ACC112 (cell line): ENCODE measurements at regions not wholly inside any gene's neighbourhood (a gene's known extent, or its start where the extent isn't known, plus 50 kb on each side); places are given as distances from the start of the nearest gene placed in this dataset.
"Not testable (repeated sequence)": the region's sequence is repeated elsewhere in the genome, so short reads cannot be mapped to it uniquely, and the experiment has no call there.

Source experiments
- H2AFZ ChIP-seq: fragments of 200-600 bp; sonication (generic); one replicate; pipeline ENCODE4 v1.6.0; 2017; ENCODE audit warnings: antibody characterized with exemption, low read length; ENCODE audit not compliant: unreplicated experiment
- H3K27ac ChIP-seq: fragments of 200-600 bp; sonication (generic); 2 replicates; pipeline ENCODE4 v1.5.1; 2014; ENCODE audit warnings: low read depth, mild to moderate bottlenecking, antibody characterized with exemption, low read length, moderate library complexity
- H3K27me3 ChIP-seq: fragments of 200-600 bp; sonication (generic); 2 replicates; pipeline ENCODE4 v1.6.1; 2014; ENCODE audit warnings: mild to moderate bottlenecking, antibody characterized with exemption, low read length, moderate library complexity, mixed read lengths; ENCODE audit not compliant: insufficient read depth
- H3K36me3 ChIP-seq: fragments of 200-600 bp; sonication (generic); 2 replicates; pipeline ENCODE4 v1.6.1; 2016; ENCODE audit warnings: mild to moderate bottlenecking, antibody characterized with exemption, low read length, moderate library complexity, mixed read lengths; ENCODE audit not compliant: insufficient read depth
- H3K4me1 ChIP-seq: fragments of 200-600 bp; sonication (generic); one replicate; pipeline ENCODE4 v1.6.1; 2016; ENCODE audit warnings: low read length, mixed read lengths; ENCODE audit not compliant: insufficient read depth, unreplicated experiment, control insufficient read depth
- H3K4me3 ChIP-seq: fragments of 200-600 bp; sonication (generic); 2 replicates; pipeline ENCODE4 v1.5.1; 2014; ENCODE audit warnings: mild to moderate bottlenecking, low read depth, low read length
- H3K79me2 ChIP-seq: fragments of 200-600 bp; sonication (generic); one replicate; pipeline ENCODE4 v1.6.0; 2016; ENCODE audit warnings: low read length; ENCODE audit not compliant: control insufficient read depth, unreplicated experiment, insufficient read depth

GRCh38 chrX:139003856-139004527 is 292.5 kb upstream of the FGF13 start:
- H3K4me1 ChIP-seq, H3K27me3 ChIP-seq, H3K4me3 ChIP-seq: not testable (repeated sequence)

GRCh38 chrX:139002319-139002718 is 290.8 kb upstream of the FGF13 start:
- no peak overlapping the region for H3K27ac ChIP-seq
- no peaks in the 10 kb centered on the region for H3K4me1 ChIP-seq
- H3K4me3 ChIP-seq, result no peak overlapping the region
- H3K36me3 ChIP-seq, result no peaks in the 10 kb centered on the region
- H3K79me2 ChIP-seq, result no peaks in the 10 kb centered on the region
- H2AFZ ChIP-seq, result no peak overlapping the region
- H3K27me3 ChIP-seq, result no peaks in the 10 kb centered on the region

More at GRCh38 chrX:139003856-139004527, 292.5 kb upstream of the FGF13 start:
- not testable (repeated sequence) for H3K79me2 ChIP-seq, H3K27ac ChIP-seq, H2AFZ ChIP-seq, H3K36me3 ChIP-seq

- H3K4me1 ChIP-seq, result no peaks in the 10 kb centered on the region
- no peaks in the 10 kb centered on the region for H3K36me3 ChIP-seq
- H3K4me3 ChIP-seq, result no peak overlapping the region
- H3K27me3 ChIP-seq, result no peaks in the 10 kb centered on the region
- no peaks in the 10 kb centered on the region for H3K79me2 ChIP-seq
- no peak overlapping the region for H2AFZ ChIP-seq
- no peak overlapping the region for H3K27ac ChIP-seq
These were observed 284.8 kb upstream of the FGF13 start for GRCh38 chrX:138996268-138996667.

- Histone ChIP-seq H3K36me3 (no peaks in the 10 kb centered on the region), H3K27me3 (no peaks in the 10 kb centered on the region), H3K4me3 (no peak overlapping the region), H2AFZ (no peak overlapping the region), H3K27ac (no peak overlapping the region), H3K4me1 (no peaks in the 10 kb centered on the region), H3K79me2 (no peaks in the 10 kb centered on the region)
These were observed 283.9 kb upstream of the FGF13 start for GRCh38 chrX:138995458-138995857.

- not testable (repeated sequence) for H3K4me3 ChIP-seq, H3K79me2 ChIP-seq, H2AFZ ChIP-seq, H3K36me3 ChIP-seq, H3K27ac ChIP-seq, H3K27me3 ChIP-seq, H3K4me1 ChIP-seq
These were observed 278.9 kb upstream of the FGF13 start for GRCh38 chrX:138990425-138990824.

GRCh38 chrX:138986866-138987265 is 275.3 kb upstream of the FGF13 start:
- Histone ChIP-seq H3K4me1 (no peaks in the 10 kb centered on the region), H2AFZ (no peak overlapping the region), H3K36me3 (no peaks in the 10 kb centered on the region), H3K4me3 (no peak overlapping the region), H3K27ac (no peak overlapping the region), H3K27me3 (no peaks in the 10 kb centered on the region), H3K79me2 (no peaks in the 10 kb centered on the region)

- H2AFZ ChIP-seq, result no peak overlapping the region
- no peaks in the 10 kb centered on the region for H3K79me2 ChIP-seq
- no peaks in the 10 kb centered on the region for H3K27me3 ChIP-seq
- H3K36me3 ChIP-seq, result no peaks in the 10 kb centered on the region
- no peak overlapping the region for H3K27ac ChIP-seq
- no peak overlapping the region for H3K4me3 ChIP-seq
- H3K4me1 ChIP-seq, result no peaks in the 10 kb centered on the region
These were observed 274.7 kb upstream of the FGF13 start for GRCh38 chrX:138986235-138986634.

- Histone ChIP-seq H2AFZ (no peak overlapping the region), H3K36me3 (no peaks in the 10 kb centered on the region), H3K79me2 (no peaks in the 10 kb centered on the region), H3K4me1 (no peaks in the 10 kb centered on the region), H3K27ac (no peak overlapping the region), H3K4me3 (no peak overlapping the region), H3K27me3 (no peaks in the 10 kb centered on the region)
These were observed 270.8 kb upstream of the FGF13 start for GRCh38 chrX:138982365-138982764.

- Histone ChIP-seq H3K79me2 (no peaks in the 10 kb centered on the region), H3K4me3 (no peak overlapping the region), H3K27me3 (no peaks in the 10 kb centered on the region), H2AFZ (no peak overlapping the region), H3K36me3 (no peaks in the 10 kb centered on the region), H3K4me1 (no peaks in the 10 kb centered on the region), H3K27ac (no peak overlapping the region)
These were observed 253.0 kb upstream of the FGF13 start for GRCh38 chrX:138964501-138964900.

- not testable (repeated sequence) for H3K4me3 ChIP-seq, H3K27me3 ChIP-seq, H3K27ac ChIP-seq, H3K4me1 ChIP-seq, H2AFZ ChIP-seq, H3K36me3 ChIP-seq, H3K79me2 ChIP-seq
These were observed 250.9 kb upstream of the FGF13 start for GRCh38 chrX:138962419-138962818.

- no peaks in the 10 kb centered on the region for H3K4me1 ChIP-seq
These were observed 243.5 kb upstream of the FGF13 start for GRCh38 chrX:138954976-138955375.

More at GRCh38 chrX:138954976-138955375, 243.5 kb upstream of the FGF13 start:
- no peaks in the 10 kb centered on the region for H3K79me2 ChIP-seq
- no peak overlapping the region for H3K4me3 ChIP-seq
- H3K27me3 ChIP-seq, result no peaks in the 10 kb centered on the region
- H2AFZ ChIP-seq, result no peak overlapping the region
- H3K36me3 ChIP-seq, result no peaks in the 10 kb centered on the region
- no peak overlapping the region for H3K27ac ChIP-seq
